ENCODE measurements at regions not wholly inside any gene's neighbourhood (a gene's known extent, or its start where the extent isn't known, plus 50 kb on each side); places are given as distances from the start of the nearest gene placed in this dataset.

- POLR2A ChIA-PET = no interaction called here
Measured at GRCh38 chr20:11780765-11781369, 136.8 kb upstream of the BTBD3 start.

More at GRCh38 chr20:11780765-11781369, 136.8 kb upstream of the BTBD3 start:
- no peaks in the 10 kb centered on the region for H3K79me2 ChIP-seq (ENCODE audit: insufficient read depth, low read length)
- DNase-seq (ENCODE audit: low read depth, low spot score) (no peak), ATAC-seq (no peak)
- intact Hi-C loops (cut with micrococcal nuclease) = no loop called here
- no peak overlapping the region for H3K4me3 ChIP-seq (replicated peaks in 1 of 2; ENCODE audit: low read depth in 1 of 2, low read length in 2 of 2)
- H3K9me3 ChIP-seq (ENCODE audit: control insufficient read depth in 1 of 2, insufficient read depth in 1 of 2, low read depth in 1 of 2, low read length in 2 of 2) = no peaks in the 10 kb centered on the region
- no peak overlapping the region for H2AFZ ChIP-seq (ENCODE audit: low read depth, low read length, poor library complexity, severe bottlenecking)
- H3K27me3 ChIP-seq (ENCODE audit: insufficient read depth, low read length) = no peaks in the 10 kb centered on the region
- H3K27ac ChIP-seq (ENCODE audit: low read depth, low read length) = no peak overlapping the region
- no peaks in the 10 kb centered on the region; a peak in 1 of 4 replicates for H3K36me3 ChIP-seq (ENCODE audit: control insufficient read depth in 1 of 2, insufficient read depth in 2 of 2, low read length in 2 of 2)
- H3K9me2 ChIP-seq (ENCODE audit: insufficient read depth) = no peaks in the 10 kb centered on the region
- ChIA-PET RAD21 (ENCODE audit: low non-redundant PET in 1 of 2, low total read pairs in 2 of 2, uncharacterized antibody in 2 of 2, unreplicated experiment in 2 of 2) (no interaction called here), CTCF (no interaction called here)
- no peak for TF ChIP-seq SIN3A (IDR thresholded peaks at IDR 0.05; ENCODE audit: low read depth)
- no peak for TF ChIP-seq POLR2A (IDR thresholded peaks at IDR 0.05; ENCODE audit: borderline replicate concordance, extremely low read depth, insufficient read depth, insufficient read length)
- TF ChIP-seq, protein P1, sequence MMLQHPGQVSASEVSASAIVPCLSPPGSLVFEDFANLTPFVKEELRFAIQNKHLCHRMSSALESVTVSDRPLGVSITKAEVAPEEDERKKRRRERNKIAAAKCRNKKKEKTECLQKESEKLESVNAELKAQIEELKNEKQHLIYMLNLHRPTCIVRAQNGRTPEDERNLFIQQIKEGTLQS (IDR thresholded peaks at IDR 0.05) = no peak
- TF ChIP-seq FOSL1 (IDR thresholded peaks at IDR 0.05; ENCODE audit: low read depth) = no peak
- no peak for TF ChIP-seq ZNF274 (IDR thresholded peaks at IDR 0.05; ENCODE audit: low read depth, low read length)
- TF ChIP-seq JUND (IDR thresholded peaks at IDR 0.05) = no peak
- TF ChIP-seq, protein P2, sequence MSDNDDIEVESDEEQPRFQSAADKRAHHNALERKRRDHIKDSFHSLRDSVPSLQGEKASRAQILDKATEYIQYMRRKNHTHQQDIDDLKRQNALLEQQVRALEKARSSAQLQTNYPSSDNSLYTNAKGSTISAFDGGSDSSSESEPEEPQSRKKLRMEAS (IDR thresholded peaks at IDR 0.05) = no peak
- TF ChIP-seq POLR2AphosphoS5 (IDR thresholded peaks at IDR 0.05; ENCODE audit: low read depth, low read length) = no peak
- no peak for TF ChIP-seq CEBPB (IDR thresholded peaks at IDR 0.05; ENCODE audit: low read depth)
- TF ChIP-seq SRF (IDR thresholded peaks at IDR 0.05; ENCODE audit: low read depth) = no peak
- no peak for TF ChIP-seq YY1 (IDR thresholded peaks at IDR 0.05; ENCODE audit: extremely low read depth, insufficient replicate concordance, low read depth, low read length)
- TF ChIP-seq REST (IDR thresholded peaks at IDR 0.05; ENCODE audit: low read depth) = no peak
- TF ChIP-seq EZH2 (IDR thresholded peaks at IDR 0.05) = no peak
- no peak for TF ChIP-seq EZH2phosphoT487 (IDR thresholded peaks at IDR 0.05; ENCODE audit: borderline replicate concordance)
- H3K4me1 ChIP-seq (ENCODE audit: control insufficient read depth in 1 of 2, insufficient read depth in 2 of 2, low read length in 2 of 2) = no peaks in the 10 kb centered on the region
- no TSS peak for BruUV-seq (replicated peaks)
- H3K9ac ChIP-seq (ENCODE audit: low read length) = no peak overlapping the region
- H3K4me2 ChIP-seq (ENCODE audit: low read length) = no peak overlapping the region
- no peaks in the 10 kb centered on the region for H4K20me1 ChIP-seq (ENCODE audit: insufficient read depth)
